ENCODE measurements at regions not wholly inside any gene's neighbourhood (a gene's known extent, or its start where the extent isn't known, plus 50 kb on each side); places are given as distances from the start of the nearest gene placed in this dataset.

GRCh38 chr1:209435654-209436566 is 147.6 kb upstream of the CAMK1G start:
- DNase-seq: peak in 41 of 56 donors; percentile 2 to 67 (median 31)

GRCh38 chr1:209439828-209440227 is 143.7 kb upstream of the CAMK1G start:
- no peak for DNase-seq

GRCh38 chr1:209443361-209443931 is 140.1 kb upstream of the CAMK1G start:
- no peak for DNase-seq

GRCh38 chr1:209443975-209444651 is 139.4 kb upstream of the CAMK1G start:
- no peak for DNase-seq

- no peak for DNase-seq
Observed at GRCh38 chr1:209444961-209445360, 138.6 kb upstream of the CAMK1G start.

- no peak for DNase-seq
Observed at GRCh38 chr1:209445576-209445975, 137.9 kb upstream of the CAMK1G start.

- no peak for DNase-seq
Observed at GRCh38 chr1:209446356-209446755, 137.2 kb upstream of the CAMK1G start.

GRCh38 chr1:209454340-209454994 is 129.0 kb upstream of the CAMK1G start:
- no peak for DNase-seq

GRCh38 chr1:209455145-209455544 is 128.4 kb upstream of the CAMK1G start:
- DNase-seq: peak in 2 of 56 donors; percentile 3

- DNase-seq: peak in 5 of 56 donors; percentile 2 to 9 (median 4)
Observed at GRCh38 chr1:209455661-209456358, 127.7 kb upstream of the CAMK1G start.

- no peak for DNase-seq
Observed at GRCh38 chr1:209456878-209457277, 126.6 kb upstream of the CAMK1G start.

- no peak for DNase-seq
Observed at GRCh38 chr1:209457401-209458125, 126.0 kb upstream of the CAMK1G start.

- no peak for DNase-seq
Observed at GRCh38 chr1:209458921-209459320, 124.6 kb upstream of the CAMK1G start.

- DNase-seq: no peak
Observed at GRCh38 chr1:209461168-209461567, 122.3 kb upstream of the CAMK1G start.

- no peak for DNase-seq
Observed at GRCh38 chr1:209462433-209462832, 121.1 kb upstream of the CAMK1G start.

GRCh38 chr1:209463441-209463840 is 120.1 kb upstream of the CAMK1G start:
- DNase-seq: no peak

- DNase-seq: no peak
Observed at GRCh38 chr1:209473025-209473424, 110.5 kb upstream of the CAMK1G start.

- DNase-seq: no peak
Observed at GRCh38 chr1:209480345-209480744, 103.2 kb upstream of the CAMK1G start.

- no peak for DNase-seq
Observed at GRCh38 chr1:209483691-209484090, 99.8 kb upstream of the CAMK1G start.

- DNase-seq: no peak
Observed at GRCh38 chr1:209484429-209484828, 99.1 kb upstream of the CAMK1G start.

Measured in amygdala (tissue), 56 donors.